SK-N-SH (cell line): ENCODE measurements at regions not wholly inside any gene's neighbourhood (a gene's known extent, or its start where the extent isn't known, plus 50 kb on each side); places are given as distances from the start of the nearest gene placed in this dataset.

Source experiments
- CHD2 ChIP-seq: fragments of 150-350 bp; IDR thresholded peaks from 2 replicates; pipeline ENCODE4 v1.6.1; 2018; ENCODE audit warnings: low read length; ENCODE audit not compliant: partially characterized antibody
- EZH2phosphoT487 ChIP-seq: fragments of 200-600 bp; sonication (generic); IDR thresholded peaks from 2 replicates; pipeline ENCODE4 v1.6.1; 2017; ENCODE audit warnings: low read depth, mixed run types, mild to moderate bottlenecking, antibody characterized with exemption, moderate library complexity, borderline replicate concordance
- FOSL2 ChIP-seq: IDR thresholded peaks from 2 replicates; pipeline ENCODE4 v1.4.0; 2012; ENCODE audit warnings: low read depth, mild to moderate bottlenecking, moderate library complexity, borderline replicate concordance
- FOXJ3 ChIP-seq: sonication (generic); formaldehyde crosslinking; IDR thresholded peaks from 2 replicates; pipeline ENCODE4 v1.5.1; 2020; ENCODE audit warnings: mild to moderate bottlenecking, missing genetic modification reagents
- FOXM1 ChIP-seq: IDR thresholded peaks from 2 replicates; pipeline ENCODE4 v1.4.0; 2012; ENCODE audit warnings: low read depth, mild to moderate bottlenecking
- GABPA ChIP-seq: IDR thresholded peaks from 2 replicates; pipeline ENCODE4 v1.4.0; 2012; ENCODE audit warnings: low read depth, mild to moderate bottlenecking
- GATA2 ChIP-seq: sonication (generic); formaldehyde crosslinking; IDR thresholded peaks from 2 replicates; pipeline ENCODE4 v1.5.0; 2020; ENCODE audit warnings: mild to moderate bottlenecking, missing genetic modification reagents
- JUND ChIP-seq: IDR thresholded peaks from 2 replicates; pipeline ENCODE4 v1.4.0; 2012
- MAX ChIP-seq: IDR thresholded peaks from 2 replicates; pipeline ENCODE4 v1.4.0; 2012; ENCODE audit warnings: low read depth
- MXI1 ChIP-seq: IDR thresholded peaks from 2 replicates; pipeline ENCODE4 v1.6.1; 2012; ENCODE audit warnings: mild to moderate bottlenecking, low read depth, low read length, improper control_type of control experiment
- NFIC ChIP-seq: IDR thresholded peaks from 2 replicates; pipeline ENCODE4 v1.4.0; 2012; ENCODE audit warnings: borderline replicate concordance
- NRF1 ChIP-seq: IDR thresholded peaks from 2 replicates; pipeline ENCODE4 v1.6.1; 2012; ENCODE audit warnings: low read depth, mild to moderate bottlenecking, low read length
- POLR2AphosphoS5 ChIP-seq: IDR thresholded peaks from 2 replicates; pipeline ENCODE4 v1.6.1; 2012; ENCODE audit warnings: low read depth, low read length
- RAD21 ChIP-seq: IDR thresholded peaks from 2 replicates; pipeline ENCODE4 v1.6.1; 2012; ENCODE audit warnings: mild to moderate bottlenecking, low read length
- RCOR1 ChIP-seq: fragments of 150-350 bp; IDR thresholded peaks from 2 replicates; pipeline ENCODE4 v1.6.1; 2017; ENCODE audit warnings: antibody characterized with exemption, low read length
- RXRA ChIP-seq: IDR thresholded peaks from 2 replicates; pipeline ENCODE4 v1.4.0; 2012; ENCODE audit warnings: low read depth, mild to moderate bottlenecking, borderline replicate concordance
- TCF12 ChIP-seq: IDR thresholded peaks from 2 replicates; pipeline ENCODE4 v1.4.0; 2012
- TEAD4 ChIP-seq: IDR thresholded peaks from 2 replicates; pipeline ENCODE4 v1.4.0; 2012; ENCODE audit warnings: mild to moderate bottlenecking, borderline replicate concordance; ENCODE audit not compliant: insufficient read depth
- USF1 ChIP-seq: IDR thresholded peaks from 2 replicates; pipeline ENCODE4 v1.4.0; 2012; ENCODE audit warnings: low read depth, borderline replicate concordance
- USF2 ChIP-seq: fragments of 150-350 bp; IDR thresholded peaks from 2 replicates; pipeline ENCODE4 v1.6.1; 2017; ENCODE audit warnings: antibody characterized with exemption, low read length, low read depth, borderline replicate concordance
- TF ChIP-seq, protein P1 (sequence below): fragments of 150-350 bp; IDR thresholded peaks from 2 replicates; pipeline ENCODE4 v1.6.1; 2016; ENCODE audit warnings: mild to moderate bottlenecking, low read depth, low read length
- TF ChIP-seq, protein P2 (sequence below): IDR thresholded peaks from 2 replicates; pipeline ENCODE4 v1.6.1; 2012; ENCODE audit warnings: mild to moderate bottlenecking, low read depth, low read length, moderate library complexity
- TF ChIP-seq, protein P3 (sequence below): fragments of 200-600 bp; sonication (generic); IDR thresholded peaks from 2 replicates; pipeline ENCODE4 v1.6.1; 2017; ENCODE audit warnings: antibody characterized with exemption, mild to moderate bottlenecking, moderate library complexity

DNA sequence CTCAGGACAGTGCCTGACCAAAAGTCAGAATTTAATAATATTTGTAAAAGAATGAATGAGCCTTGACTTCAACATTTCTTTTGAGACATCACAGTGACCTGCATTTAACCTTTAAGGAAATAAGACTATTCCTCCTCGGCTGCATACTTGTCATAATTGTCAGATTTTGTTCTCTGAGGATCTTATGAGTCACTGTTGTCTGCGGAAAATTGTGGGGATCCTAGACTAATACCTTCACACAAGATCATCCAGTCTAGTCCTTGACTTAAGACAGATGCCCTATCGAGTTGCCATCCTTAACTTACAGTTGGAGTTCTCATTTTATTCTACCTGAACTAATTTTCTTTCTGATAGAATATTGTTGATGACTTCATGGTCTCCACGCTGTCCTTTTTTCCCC lies 198.4 kb downstream of the DLEU7 start (continued):
- TF ChIP-seq FOXJ3 (no peak), CHD2 (no peak), EZH2phosphoT487 (no peak), RCOR1 (no peak), NRF1 (no peak), FOXM1 (peak; percentile 84), RXRA (peak; percentile 99), FOSL2 (peak; percentile 89), GABPA (no peak), USF2 (no peak), RAD21 (no peak), TEAD4 (peak; percentile 89; the same call in 1 of the 2 replicates), USF1 (no peak), NFIC (peak; percentile 64), GATA2 (CRISPR knock-in tag) (no peak), POLR2AphosphoS5 (peak; percentile 79; the same call in 1 of the 2 replicates), TCF12 (peak; percentile 97), MXI1 (no peak), JUND (peak; percentile 92), MAX (peak; percentile 48; the same call in 1 of the 2 replicates)
- TF ChIP-seq, protein P1, sequence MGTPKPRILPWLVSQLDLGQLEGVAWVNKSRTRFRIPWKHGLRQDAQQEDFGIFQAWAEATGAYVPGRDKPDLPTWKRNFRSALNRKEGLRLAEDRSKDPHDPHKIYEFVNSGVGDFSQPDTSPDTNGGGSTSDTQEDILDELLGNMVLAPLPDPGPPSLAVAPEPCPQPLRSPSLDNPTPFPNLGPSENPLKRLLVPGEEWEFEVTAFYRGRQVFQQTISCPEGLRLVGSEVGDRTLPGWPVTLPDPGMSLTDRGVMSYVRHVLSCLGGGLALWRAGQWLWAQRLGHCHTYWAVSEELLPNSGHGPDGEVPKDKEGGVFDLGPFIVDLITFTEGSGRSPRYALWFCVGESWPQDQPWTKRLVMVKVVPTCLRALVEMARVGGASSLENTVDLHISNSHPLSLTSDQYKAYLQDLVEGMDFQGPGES: no peak
- TF ChIP-seq, protein P2, sequence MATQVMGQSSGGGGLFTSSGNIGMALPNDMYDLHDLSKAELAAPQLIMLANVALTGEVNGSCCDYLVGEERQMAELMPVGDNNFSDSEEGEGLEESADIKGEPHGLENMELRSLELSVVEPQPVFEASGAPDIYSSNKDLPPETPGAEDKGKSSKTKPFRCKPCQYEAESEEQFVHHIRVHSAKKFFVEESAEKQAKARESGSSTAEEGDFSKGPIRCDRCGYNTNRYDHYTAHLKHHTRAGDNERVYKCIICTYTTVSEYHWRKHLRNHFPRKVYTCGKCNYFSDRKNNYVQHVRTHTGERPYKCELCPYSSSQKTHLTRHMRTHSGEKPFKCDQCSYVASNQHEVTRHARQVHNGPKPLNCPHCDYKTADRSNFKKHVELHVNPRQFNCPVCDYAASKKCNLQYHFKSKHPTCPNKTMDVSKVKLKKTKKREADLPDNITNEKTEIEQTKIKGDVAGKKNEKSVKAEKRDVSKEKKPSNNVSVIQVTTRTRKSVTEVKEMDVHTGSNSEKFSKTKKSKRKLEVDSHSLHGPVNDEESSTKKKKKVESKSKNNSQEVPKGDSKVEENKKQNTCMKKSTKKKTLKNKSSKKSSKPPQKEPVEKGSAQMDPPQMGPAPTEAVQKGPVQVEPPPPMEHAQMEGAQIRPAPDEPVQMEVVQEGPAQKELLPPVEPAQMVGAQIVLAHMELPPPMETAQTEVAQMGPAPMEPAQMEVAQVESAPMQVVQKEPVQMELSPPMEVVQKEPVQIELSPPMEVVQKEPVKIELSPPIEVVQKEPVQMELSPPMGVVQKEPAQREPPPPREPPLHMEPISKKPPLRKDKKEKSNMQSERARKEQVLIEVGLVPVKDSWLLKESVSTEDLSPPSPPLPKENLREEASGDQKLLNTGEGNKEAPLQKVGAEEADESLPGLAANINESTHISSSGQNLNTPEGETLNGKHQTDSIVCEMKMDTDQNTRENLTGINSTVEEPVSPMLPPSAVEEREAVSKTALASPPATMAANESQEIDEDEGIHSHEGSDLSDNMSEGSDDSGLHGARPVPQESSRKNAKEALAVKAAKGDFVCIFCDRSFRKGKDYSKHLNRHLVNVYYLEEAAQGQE: no peak
- TF ChIP-seq, protein P3, sequence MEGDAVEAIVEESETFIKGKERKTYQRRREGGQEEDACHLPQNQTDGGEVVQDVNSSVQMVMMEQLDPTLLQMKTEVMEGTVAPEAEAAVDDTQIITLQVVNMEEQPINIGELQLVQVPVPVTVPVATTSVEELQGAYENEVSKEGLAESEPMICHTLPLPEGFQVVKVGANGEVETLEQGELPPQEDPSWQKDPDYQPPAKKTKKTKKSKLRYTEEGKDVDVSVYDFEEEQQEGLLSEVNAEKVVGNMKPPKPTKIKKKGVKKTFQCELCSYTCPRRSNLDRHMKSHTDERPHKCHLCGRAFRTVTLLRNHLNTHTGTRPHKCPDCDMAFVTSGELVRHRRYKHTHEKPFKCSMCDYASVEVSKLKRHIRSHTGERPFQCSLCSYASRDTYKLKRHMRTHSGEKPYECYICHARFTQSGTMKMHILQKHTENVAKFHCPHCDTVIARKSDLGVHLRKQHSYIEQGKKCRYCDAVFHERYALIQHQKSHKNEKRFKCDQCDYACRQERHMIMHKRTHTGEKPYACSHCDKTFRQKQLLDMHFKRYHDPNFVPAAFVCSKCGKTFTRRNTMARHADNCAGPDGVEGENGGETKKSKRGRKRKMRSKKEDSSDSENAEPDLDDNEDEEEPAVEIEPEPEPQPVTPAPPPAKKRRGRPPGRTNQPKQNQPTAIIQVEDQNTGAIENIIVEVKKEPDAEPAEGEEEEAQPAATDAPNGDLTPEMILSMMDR: no peak
